ENCODE measurements at regions not wholly inside any gene's neighbourhood (a gene's known extent, or its start where the extent isn't known, plus 50 kb on each side); places are given as distances from the start of the nearest gene placed in this dataset.
"Not testable (repeated sequence)": the region's sequence is repeated elsewhere in the genome, so short reads cannot be mapped to it uniquely, and the experiment has no call there.

DNA sequence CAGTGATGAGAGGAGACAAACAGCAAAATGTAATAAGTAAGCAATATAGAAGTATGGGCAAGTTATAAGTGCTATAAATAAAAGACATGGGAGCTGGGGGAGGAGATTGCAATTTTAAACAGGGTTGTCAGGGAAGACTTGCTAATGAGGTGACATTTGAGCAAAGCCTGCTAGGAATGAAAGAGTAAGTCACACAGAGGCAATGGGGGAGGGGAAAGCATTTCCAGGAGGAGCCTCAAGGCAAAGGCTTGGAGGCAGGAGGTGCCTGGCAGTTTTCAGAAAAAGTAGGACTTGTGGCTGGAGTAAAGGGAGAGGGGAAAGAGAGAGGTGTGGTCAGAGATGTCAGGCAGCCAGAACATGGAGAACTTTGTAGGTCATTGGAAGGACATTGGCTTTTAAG lies 124.4 kb upstream of the NMUR2 start:
- DNase-seq = no peak

DNA sequence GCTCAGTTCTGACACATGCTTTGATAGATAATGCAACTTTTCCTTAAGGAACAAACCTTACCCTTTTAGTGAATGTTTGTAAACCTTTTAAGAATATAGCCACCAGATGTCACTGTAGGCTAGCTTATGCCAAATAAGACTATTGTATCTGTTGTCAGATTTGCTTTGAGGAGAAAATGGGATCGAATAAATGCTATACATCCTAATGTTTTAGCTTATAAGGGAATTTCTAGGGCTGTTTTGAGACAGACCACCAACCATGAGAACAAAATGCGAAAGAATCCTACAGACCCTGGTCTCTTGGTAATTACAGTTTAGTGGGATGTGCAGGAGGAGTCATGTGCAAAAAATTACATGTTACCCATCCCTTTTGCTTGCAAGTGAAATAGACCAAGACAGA lies 127.6 kb upstream of the NMUR2 start:
- peak; percentile 61 for DNase-seq

DNA sequence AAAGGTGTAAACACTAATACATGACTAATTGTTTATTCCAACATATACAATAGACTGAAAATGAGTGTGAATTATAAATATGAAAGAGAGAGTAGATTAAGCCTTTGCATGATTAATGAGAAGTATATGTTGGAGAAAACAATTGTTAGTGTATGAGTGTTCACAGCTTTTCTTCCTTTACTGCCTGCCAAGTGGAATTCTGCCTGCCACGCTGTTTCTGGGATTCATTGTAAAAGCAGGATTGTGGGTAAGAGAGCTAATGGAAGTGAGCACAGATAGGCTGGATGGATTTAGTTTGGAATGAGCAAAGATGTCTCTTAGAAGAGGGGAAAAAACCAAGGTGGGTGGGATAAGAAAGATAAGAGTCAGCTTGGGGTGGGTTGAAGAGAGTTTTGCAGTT lies 129.6 kb upstream of the NMUR2 start:
- DNase-seq = no peak

DNA sequence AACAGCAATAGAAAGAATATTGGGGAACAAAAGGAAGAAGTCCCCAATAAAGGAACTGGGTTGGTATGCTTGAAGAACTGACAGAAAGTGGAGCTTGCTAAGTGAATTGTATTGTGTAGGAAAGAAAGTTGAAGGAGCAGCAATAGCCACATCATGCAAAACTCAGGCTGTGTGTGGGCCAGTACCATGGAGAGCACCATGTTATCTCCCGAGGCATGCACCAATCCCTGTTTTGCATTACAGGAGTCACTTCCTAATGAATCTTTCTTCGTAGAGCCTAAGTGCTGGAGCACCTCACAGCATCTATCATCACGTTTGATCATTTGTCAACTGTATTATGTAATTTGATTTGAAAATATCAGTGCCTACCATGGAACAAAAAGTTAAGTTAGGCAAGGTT lies 137.7 kb upstream of the NMUR2 start:
- DNase-seq = no peak

DNA sequence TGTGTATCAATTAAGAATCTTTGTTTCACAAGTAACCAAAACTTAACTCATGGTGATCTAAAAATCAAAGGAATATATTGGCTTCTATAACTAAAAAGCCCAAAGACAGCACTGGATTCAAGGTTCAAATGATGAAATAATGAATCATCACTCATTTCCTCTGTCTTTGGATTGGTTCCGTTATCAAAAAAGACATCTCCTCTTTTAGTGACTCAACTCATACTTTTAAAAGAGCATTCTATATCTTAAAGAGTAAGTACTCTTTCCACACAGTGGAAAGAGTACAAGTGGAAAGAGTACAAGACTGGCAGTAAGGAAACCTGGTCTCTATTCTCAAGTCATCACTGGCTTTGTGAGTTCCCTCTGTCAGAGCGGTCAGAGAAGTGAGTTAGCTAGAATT lies 141.4 kb upstream of the NMUR2 start:
- no peak for DNase-seq

DNA sequence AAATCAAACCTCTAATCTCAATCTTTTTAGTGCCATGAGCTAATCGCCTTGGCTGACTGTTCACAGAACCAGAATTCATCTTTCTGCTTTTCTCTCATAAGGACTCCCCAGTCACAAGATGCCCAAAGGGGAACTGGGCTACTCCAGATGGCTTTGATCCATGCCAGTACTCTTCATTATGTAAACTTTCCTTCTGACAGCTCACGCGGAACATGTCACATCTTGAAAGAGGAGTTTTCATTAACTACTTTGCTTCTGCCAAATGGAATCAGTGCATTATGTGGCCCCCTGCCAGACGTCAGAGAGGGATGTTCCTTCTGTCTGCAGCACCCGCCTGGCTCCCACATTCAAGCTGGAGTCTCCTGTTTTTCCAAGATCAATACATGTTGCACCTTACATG lies 142.1 kb upstream of the NMUR2 start:
- no peak for DNase-seq

DNA sequence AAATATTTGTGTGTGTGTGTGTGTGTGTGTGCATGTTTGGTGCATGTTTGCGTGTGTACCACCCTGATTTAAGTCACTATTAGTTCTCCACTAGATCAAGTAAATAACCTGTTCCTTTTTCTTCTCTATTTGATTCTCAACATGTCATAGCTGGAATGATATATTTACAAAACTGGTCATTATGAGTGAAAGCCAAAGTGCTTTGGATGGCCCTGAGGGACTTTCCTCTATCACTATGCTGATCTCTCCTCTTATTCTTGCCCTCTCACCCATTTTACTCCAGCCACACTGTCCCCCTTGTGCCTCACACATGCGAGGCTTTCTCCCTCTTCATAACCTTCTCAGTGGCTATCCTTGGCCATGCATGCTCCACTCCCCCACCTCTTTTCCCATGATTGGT lies 144.6 kb upstream of the NMUR2 start:
- DNase-seq = no peak

DNA sequence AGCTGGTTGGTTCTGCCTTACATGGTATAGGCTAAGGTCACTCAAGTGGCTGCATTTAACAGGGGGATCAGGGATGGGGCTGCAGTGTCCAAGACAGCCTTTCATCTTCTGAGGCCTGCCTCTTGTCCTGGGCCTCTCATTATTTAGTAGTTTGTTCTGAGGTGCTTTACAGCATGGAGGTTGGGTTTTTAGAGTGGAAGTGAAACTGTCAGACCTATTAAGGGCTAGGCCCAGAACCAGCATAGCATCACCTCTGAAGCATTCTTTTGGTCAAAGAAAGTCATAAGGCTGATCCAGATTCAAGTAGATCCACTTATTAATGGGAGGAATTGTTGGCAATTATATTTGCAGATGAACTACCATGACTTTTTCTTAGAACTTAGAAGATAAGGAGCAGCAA lies 146.0 kb upstream of the NMUR2 start:
- DNase-seq = no peak

DNA sequence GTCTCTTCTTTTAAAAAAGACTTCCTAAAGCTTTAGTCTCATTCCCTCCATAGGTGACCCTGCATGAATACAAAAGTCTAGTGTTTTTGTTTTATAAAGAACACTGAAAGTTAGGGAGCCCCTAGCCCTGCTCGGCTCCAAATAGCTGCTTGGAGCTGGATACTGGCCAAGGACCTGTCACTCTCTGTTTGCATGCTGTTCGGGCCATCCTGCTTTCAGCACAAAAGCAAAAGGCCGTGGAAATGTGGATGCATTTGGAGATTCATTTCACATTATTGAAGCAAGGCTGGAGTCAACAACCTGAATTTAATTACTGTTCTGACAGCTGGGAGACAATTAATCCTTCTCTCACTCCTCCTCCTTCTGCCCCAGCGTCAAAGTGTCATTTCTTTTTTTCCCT lies 151.7 kb upstream of the NMUR2 start:
- DNase-seq = peak; percentile 58

DNA sequence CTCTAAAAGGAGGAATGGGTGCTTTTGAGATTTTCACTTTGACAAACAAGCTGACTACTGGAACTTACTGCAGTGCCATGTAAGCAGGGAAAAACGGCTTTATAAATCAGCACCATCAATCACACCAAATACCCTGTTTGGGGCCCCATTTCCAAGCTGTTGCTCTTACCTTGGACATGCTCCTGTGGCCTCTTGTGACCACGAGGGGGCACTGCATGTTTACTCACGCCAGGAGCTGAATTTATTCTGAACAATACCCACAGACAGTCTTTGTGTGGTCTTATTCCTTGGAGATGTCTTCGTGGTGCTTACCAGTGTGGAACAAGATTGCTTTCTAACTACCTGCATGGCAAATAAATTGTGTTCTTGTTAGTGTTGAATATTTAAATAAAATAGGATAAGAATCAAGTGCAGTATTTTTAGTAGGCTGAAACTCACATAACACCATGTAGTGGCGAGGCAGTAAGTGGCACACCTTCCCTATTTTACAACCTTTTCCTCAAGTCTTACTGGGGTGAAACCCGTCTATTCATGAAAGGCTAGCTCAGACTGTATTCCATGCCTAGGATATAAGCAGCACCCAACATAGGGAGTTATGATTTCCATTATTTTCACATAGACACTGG lies 155.5 kb upstream of the NMUR2 start:
- DNase-seq = peak; percentile 73

DNA sequence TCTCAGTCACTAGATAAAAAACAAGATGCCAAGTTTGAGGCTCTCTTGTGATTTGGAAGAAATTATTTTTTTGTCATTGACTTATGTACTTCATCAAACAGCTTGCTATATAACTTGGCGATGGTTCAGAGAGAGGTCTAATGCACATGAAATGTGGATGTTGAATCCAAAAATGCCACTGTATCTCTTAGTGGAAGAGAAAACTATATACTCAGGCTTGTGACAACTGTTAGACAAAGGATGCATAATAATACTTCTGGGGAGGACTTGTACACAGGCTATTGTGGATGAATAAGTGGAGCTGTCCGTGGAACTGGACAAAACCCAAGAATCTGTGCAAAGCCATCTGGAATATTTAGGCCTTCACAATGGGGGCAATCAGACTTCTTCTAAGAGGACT lies 162.9 kb upstream of the NMUR2 start:
- DNase-seq = no peak

DNA sequence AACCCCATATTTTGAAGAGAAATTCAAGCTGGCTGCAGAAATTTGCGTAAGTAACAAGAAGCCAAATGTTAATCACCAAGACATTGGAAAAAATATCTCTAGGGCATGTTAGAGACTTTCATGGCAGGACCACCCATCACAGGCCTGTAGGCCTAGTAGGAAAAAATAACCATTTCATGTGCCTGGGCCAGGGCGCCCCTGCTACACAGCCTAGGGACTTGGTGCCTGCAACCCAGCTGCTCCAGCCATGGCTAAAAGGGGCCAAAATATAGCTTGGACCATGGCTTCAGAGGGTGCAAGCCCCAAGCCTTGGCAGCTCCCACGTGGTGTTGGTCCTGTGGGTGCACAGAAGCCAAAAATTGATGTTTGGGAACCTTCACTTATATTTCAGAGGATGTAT lies 167.7 kb upstream of the NMUR2 start:
- DNase-seq = no peak

DNA sequence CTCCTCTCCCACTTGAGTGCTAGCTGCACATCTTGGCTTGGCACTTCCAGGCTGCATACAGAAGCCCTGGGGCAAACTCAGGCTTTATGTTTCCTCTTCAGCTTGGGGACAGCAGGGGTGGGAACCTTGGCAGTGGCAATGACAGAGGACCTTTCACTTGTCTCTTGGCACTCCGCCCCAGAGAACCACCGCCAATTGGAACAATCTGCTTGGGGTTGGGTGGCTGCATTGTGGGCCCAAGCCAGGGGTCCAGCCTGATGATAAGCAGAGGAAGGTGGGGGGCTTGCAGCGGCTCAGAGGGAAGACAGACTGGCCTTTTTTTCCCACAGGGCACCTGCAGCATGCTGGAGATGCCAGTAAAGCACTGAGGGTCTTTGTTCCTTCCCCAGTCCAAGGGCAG lies 179.0 kb upstream of the NMUR2 start:
- no peak for DNase-seq

DNA sequence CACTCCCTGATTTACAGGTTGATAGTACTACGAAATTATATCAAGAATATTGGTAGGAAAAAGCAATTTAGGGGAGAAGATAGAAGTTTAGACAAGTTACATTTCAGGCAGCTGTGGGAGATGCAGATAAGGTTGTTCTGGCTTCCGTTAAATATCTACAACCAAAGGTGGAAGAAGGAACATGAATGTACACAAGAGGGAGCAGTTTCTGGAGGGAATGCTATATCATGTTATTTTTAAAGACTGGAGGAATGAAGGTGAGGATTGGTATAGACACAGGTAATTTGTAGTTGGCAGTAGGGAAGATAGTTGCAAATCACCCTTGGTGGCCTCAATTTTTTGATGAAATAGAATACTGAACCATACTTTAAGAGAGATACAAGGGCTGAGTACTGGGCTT lies 187.3 kb upstream of the NMUR2 start:
- DNase-seq = no peak

DNA sequence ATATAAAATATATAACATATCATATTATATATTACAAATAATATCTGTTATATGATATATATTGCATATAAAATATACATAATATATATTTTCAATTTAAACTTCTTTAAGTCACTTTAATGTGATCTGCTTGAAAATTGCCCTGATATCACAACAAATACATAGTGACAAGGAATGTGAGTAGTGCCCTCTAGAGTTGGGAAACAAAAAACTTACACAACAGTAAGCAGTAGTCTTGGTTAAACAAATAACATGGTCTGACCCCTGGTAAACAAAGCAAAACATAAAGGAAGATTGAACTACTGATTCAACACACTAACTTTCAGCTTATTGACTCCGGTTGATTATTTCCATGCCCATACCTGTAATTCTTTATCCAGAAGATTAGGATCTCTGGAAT lies 188.3 kb upstream of the NMUR2 start:
- no peak for DNase-seq

DNA sequence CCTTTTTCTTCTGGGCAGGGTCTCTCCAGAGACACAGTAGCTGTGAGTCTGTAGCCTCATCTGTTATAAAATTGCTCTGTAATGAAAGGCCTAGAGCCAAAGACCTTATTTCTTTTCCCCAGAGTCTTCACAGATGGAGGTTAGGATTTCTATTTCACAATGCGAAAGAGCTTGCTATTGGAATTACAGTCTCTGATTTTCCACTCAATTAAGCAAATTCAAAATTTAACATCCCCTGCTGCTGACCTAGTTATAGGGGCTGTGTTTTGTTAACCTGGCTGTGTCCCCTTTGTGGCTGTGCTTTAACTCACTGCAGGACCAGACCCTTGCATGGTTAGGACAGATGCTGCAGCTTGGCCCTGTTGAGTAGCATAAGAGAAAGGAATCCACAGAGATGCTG lies 190.3 kb upstream of the NMUR2 start:
- peak; percentile 63 for DNase-seq

DNA sequence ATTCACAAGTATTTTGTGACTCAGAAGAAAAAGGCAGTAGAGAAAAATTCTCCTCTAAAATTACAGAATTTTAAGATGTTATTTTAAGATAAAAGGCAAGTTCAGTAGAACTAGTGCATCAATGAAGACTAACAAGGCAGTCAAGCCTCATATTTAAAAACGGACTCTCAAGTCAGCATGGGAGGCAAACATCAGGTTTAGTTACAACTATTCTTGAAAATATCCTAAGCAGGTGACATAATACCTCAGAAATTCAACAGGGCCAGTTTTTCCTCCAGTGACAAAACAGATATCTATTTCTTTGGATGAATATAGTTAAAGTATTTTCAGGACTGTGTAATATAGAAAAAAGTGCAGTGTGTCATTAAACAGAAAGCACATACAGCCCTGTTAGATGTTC lies 194.0 kb upstream of the NMUR2 start:
- no peak for DNase-seq

DNA sequence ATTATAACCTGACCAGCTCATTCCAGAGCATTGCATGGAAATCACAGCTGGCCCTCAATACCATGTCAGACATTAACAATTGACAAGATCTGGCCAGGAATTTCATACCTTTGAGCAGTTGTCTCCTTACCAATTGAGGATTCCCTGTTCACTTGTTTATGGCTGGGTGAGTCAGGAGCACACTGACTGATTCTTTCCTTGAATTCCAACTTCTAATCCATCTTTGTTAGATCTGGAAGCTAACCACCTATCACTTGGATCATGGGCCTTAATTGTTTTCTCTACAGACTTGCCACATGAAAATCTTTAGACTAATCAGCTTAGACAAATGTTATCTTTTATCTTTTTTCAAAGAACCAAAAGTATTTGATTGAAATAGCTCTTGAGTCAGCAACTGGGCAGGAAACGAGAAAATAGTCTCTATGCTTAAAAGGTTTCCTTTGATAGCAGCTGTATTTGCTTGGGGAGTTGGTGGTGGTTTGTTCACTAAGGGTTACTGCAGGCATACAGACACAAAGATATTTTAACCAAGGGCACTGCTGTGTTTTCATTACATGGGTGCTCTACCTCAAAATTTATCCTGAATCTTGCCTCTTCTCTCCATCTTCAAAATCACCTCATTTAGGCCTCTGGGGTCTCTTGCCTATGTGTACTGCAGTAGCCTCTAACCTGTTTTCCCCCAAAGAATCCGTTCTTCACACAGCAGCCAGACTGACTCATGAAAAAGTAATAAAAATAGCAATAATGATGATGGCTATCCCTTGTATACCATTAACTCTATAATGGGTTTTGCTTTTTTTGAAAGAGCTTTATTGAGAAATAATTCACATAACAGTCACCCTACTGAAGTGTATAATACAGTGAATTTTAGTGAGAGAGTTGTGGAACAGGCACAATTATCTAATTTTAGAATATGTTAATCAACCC lies 197.0 kb upstream of the NMUR2 start:
- peak; percentile 8 for DNase-seq

DNA sequence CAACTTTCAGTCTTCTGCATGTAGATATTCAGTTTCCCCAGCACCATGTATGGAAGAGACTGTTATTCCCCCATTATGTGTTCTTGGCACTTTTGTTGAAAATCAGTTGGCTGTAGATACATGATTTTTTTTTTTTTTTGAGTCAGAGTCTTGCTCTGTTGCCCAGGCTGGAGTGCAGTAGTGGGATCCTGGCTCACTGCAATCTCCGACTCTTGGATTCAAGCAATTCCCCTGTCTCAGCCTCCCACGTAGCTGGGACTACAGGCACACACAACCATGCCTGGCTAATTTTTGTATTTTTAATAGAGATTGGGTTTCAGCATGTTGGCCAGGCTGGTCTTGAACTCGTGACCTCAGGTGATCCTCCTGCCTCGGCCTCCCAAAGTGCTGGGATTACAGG lies 201.0 kb upstream of the NMUR2 start:
- not testable (repeated sequence) for DNase-seq

DNA sequence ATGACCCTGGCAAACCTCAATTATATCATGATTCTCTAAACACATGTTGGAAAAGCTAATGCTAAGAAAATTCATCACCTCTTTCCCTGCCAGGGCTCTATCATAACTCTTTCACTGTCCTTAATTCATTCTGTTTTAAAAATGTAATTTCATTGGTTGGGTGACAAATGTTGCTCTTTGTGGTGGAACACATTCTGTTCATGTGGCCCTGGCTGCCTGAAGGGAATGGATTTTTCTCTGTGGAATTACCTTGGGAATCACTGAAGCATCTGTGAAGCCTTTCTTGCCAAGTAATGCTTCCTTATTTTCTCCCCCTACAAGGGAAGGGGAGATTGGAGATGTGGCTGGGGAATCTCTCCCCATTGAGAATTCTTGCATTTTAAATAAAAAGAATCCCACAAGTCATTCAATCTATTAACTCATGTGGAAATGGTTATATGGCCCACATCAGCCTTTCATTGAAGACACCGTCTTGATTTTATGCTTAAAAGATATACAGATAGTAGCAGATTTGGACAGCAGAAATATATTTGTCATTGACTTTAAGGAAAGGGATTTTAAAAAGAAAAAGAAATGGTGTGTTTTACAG lies 201.8 kb upstream of the NMUR2 start:
- no peak for DNase-seq

DNA sequence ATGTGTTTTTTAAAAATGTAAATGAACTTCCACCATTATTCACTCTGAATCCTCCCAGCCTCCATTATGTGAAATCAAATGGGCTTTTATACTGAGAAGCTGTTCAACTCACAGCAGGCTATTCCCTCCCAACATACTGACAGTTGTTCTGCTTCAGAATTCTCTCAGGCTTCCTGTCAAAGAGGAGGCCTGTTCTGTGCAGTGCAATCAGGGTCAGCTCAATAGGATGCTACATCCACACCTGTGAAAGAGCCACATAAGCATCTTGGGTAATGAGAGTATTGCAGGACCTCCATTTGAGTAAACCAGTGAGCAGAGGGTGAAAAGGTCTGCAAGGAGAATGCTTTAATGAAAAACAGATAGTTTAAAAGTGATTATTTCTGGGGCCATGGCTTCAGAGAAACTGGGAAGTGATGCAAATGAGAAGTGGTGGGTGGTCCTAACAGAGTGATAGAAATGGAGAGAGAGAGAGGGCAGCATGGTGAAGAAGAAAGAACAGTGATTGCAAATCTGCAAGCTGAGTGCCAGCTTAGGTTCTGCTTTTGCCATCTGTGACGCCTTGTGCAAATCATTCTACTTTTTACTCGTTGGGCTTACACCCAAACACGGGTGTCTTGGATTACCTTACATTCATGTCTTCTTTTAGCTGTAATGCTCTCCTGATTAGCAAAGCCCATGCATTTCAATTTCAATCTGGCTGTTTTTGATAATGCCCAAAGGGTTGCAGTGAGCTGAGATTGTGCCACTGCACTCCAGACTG lies 202.5 kb upstream of the NMUR2 start:
- no peak for DNase-seq

DNA sequence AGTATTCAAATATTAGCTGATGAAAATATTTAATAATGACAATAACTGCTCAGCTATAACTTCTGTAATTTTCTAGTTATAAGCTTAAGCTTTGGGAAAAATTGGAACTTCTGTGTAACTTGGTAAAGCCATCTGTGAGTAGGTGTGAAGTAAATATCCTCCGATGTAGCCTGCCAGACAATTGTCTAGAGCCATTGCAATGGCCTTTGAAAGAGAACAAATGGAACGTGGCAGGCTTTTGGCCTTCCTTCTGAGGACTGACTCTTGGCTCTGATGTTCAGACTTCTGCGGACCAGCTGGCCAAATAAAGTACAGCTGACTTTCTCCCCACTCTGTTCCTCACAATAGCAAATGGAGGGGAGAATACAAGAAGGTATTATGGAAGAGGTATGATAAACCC lies 203.4 kb upstream of the NMUR2 start:
- DNase-seq = no peak

DNA sequence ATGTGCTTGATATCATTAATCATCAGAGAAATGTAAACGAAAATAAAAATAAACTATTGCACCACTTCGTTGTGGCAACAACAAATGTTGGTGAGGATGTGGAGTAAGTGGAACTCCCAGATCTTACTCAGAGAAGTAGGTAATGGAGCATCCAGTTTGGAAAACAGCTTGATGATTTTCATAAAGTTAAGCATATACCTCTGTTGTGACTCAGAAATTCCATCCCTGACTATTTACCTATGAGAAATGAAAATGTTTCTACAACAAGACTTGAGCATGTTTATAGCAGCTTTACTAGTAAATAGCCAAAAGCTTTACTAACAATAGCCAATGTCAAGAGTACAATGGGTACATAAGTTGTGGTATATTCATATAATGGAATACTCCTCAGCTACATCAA lies 214.7 kb upstream of the NMUR2 start:
- no peak for DNase-seq

DNA sequence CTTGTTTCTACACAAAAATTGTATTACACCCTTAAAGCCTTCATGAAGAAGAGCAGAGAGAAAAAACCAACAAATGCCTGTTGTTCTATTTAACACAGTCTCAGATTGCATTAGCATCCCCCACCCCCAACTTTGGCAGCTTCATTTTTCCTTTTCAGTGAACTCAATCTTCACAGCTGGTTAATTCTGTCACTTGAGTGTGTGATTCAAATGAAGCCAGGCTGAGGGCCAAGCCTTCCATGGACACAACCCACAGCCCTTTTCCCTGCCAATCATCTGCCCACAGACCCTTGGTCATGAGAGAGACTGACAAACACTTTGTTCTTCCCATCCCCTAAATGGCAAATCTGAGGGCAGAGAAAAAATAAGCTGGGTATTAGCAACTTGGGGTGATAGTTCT lies 217.5 kb upstream of the NMUR2 start:
- no peak for DNase-seq
